Ramos (cell line): ENCODE measurements at regions not wholly inside any gene's neighbourhood (a gene's known extent, or its start where the extent isn't known, plus 50 kb on each side); places are given as distances from the start of the nearest gene placed in this dataset.

Experiments used
- in situ Hi-C: fragments of 300-500 bp; cut with MboI; formaldehyde crosslinking; loops from one replicate; pipeline ENCODE4 v1.14.3; 2022; ENCODE audit warnings: low sequenced_read_pairs; ENCODE audit not compliant: unreplicated experiment

GRCh38 chr9:119453980-119454379, 84.7 kb upstream of the BRINP1 start:
- in situ Hi-C loops: no loop called here

DNA sequence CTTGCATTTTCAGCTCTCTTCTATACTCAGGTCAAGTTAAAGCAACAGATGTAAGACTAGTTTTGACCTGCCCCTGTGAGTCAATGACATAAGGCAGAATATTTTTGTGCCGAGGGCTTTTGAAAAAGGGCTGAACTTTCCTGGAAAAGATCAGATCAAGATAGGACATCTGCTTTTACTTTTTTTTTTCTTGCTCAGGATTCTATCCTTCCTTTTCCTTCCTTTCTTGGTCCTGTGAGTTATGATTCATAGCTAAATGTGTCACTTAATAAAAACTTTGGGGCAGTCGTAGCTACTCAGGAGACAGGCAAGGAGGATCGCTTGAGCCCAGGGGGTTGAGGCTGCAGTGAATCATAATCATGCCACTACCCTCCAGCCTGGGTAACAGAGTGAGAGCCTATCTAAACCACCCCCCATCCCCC, 84.3 kb upstream of the BRINP1 start:
- in situ Hi-C loops: no loop called here

GRCh38 chr9:119451426-119451825, 82.2 kb upstream of the BRINP1 start:
- in situ Hi-C loops: no loop called here

DNA sequence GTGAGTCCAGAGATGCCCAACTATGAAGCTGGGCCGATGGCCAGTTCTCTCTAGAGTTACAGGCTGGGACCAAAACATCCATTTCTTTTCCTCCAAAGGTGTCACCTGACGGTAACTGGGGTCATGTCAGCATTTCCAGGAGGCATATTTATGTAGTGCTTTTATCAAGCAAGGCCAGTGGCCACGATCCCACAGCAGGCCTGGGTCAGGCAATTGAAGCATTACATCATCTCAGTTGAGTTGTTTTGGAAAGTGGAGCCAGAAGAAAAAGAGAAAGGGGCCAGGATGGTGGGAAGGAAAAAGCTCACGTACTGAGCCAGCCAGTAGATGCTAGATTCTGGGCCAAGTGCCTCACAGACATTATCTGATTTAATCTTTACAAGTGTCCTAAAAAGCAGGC, 73.9 kb upstream of the BRINP1 start:
- in situ Hi-C loops: no loop called here

DNA sequence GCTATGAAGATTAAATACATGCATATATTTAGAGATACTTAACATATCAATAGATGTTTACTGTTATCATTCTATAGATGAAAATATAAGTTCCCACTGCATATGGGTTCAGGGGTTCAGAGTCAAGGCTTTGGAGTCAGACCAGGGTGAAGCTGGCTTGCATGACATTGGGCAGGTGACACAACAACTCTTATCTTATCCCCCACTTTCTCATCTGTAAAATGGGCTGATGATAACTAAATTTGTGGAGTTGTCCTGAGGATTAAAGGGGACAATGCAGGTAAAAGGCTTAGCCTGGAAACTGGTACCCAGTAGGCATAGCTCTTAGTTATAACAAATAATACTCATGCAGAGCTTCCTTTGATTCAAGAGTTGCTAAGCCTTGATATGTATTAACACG, 72.6 kb upstream of the BRINP1 start:
- in situ Hi-C loops: no loop called here

DNA sequence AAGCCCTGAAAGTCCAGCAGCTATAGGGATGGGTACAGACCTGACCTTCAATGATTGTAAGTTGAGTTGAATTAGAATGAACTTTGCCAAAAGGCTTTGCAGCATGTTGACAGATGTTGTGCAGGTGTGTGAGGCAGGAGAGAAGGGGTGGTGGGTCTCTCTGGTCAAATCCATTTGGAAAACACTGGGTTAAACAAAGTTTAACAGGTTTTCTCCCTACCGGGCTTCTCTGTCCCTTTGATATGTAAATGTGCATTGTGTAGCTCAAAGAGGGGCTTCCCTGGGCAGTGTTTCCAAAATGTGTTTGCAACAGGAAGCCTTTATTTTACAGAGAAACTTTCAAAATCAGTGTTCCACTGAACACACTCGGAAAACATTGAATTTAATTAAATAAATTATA, 72.1 kb upstream of the BRINP1 start:
- in situ Hi-C loops: no loop called here

DNA sequence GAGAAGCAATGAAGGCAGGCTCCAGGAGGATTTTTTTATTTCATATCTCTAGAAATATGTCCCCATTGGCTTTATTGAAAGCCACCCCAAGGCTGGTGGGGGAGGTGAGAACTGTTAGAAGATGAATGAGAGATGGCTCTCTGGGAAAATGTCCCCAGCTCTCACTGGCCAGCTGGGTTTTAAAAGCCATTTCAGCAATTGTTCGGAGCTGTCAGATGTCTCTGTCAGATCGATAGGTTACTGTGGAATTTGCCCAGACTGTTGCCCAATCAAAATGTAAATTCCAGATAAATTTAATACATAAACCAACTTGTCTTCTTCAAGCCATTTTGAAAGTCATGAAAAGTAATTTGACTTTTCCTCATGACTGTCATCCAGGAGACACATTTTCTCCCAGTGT, 67.0 kb upstream of the BRINP1 start:
- in situ Hi-C loops: no loop called here

DNA sequence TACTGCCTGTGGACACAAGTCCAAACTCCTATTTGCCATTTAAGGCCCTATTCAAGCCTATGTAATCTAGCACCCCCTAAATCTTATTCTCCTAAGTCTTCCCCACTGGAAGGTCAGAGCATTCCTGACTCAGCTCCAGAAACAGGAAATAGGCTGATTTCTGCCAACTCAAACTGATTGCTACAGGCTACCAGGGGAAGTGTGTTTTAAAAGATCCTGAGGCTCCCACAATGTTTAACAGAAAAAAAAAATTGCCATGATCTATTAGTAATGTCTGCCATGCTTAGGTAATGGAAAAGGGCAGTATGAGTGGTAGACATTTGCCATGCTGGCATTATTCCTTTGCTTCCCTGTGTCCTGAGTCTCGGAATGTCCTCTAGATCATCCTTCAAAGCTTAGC, 65.8 kb upstream of the BRINP1 start:
- in situ Hi-C loops: no loop called here

GRCh38 chr9:119432428-119432827, 63.2 kb upstream of the BRINP1 start:
- in situ Hi-C loops: no loop called here

- in situ Hi-C loops: no loop called here
Observed at GRCh38 chr9:119429302-119429701, 60.1 kb upstream of the BRINP1 start.

DNA sequence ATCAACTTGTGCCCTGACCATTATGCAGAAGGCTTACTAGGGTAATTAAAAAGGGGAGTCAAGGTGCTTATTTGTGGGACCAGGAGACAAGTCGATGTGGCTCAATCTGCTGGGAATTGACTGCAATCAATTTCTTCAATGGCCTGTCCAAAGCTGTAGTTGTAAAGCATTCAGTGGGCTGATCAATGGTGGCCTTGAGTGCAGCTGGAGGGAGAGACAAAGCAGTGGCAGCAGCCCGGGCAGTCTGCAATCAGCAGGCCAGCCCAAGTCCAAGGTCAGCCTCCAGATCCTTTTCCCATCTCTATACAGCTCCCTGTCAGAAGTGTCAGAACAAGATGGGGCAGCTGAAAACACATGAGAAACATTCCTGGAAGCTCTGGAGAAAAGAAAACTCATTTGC, 51.0 kb upstream of the BRINP1 start:
- in situ Hi-C loops: no loop called here
